ENCODE measurements at regions not wholly inside any gene's neighbourhood (a gene's known extent, or its start where the extent isn't known, plus 50 kb on each side); places are given as distances from the start of the nearest gene placed in this dataset.

DNA sequence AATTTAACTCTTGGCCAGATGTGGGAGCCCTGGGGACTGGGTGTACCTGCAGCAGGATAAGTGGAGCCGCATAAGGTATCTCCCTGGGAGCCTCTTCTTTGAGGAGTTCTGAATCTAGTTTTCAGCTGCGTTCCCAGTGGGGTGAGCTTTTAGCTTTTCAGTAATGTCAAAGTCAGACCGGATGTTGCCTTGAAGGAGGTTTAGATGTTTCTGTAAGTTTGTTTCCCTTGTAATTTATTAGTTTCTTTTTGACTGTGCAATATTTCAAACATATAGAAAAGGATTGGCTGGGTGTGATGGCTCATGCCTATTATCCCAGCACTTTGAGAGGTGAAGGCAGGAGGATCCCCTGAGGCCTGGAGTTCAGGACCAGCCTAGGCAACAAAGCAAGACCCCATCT is 98.6 kb upstream of the EEF2KMT start:
- no peak for DNase-seq
- Histone ChIP-seq H3K27ac (no peak overlapping the region), H3K9me3 (no peaks in the 10 kb centered on the region), H3K4me3 (no peak overlapping the region), H3K27me3 (no peaks in the 10 kb centered on the region), H3K4me1 (no peaks in the 10 kb centered on the region), H3K36me3 (no peaks in the 10 kb centered on the region)
- intact Hi-C loops (cut with DNase I; ENCODE audit: low total_unique reads): no loop called here
- TF ChIP-seq, protein P1, sequence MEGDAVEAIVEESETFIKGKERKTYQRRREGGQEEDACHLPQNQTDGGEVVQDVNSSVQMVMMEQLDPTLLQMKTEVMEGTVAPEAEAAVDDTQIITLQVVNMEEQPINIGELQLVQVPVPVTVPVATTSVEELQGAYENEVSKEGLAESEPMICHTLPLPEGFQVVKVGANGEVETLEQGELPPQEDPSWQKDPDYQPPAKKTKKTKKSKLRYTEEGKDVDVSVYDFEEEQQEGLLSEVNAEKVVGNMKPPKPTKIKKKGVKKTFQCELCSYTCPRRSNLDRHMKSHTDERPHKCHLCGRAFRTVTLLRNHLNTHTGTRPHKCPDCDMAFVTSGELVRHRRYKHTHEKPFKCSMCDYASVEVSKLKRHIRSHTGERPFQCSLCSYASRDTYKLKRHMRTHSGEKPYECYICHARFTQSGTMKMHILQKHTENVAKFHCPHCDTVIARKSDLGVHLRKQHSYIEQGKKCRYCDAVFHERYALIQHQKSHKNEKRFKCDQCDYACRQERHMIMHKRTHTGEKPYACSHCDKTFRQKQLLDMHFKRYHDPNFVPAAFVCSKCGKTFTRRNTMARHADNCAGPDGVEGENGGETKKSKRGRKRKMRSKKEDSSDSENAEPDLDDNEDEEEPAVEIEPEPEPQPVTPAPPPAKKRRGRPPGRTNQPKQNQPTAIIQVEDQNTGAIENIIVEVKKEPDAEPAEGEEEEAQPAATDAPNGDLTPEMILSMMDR (IDR thresholded peaks at IDR 0.05): no peak
- TF ChIP-seq POLR2A (IDR thresholded peaks at IDR 0.05): no peak

DNA sequence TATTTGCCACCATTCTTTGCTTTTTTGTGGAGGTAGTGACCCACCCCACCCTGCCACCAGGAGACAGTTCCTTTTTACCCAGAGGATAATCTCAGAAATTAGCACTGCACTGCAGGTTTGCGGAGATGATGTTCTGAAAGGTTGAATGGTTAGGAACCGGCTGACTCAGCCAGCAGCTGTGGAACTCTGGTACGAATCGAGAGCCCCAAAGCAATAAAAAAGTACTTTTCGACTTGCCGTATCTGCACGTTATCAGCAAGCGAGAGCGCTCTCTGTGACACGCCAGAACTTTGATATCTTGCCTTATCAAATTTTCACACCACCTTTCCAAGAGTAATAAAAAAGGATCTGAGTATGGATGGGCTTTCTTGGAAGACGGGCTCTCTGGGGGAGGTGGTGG is 96.3 kb upstream of the EEF2KMT start:
- no peak for DNase-seq
- H3K27me3 ChIP-seq: no peaks in the 10 kb centered on the region
- H3K4me3 ChIP-seq: no peak overlapping the region
- H3K36me3 ChIP-seq: no peaks in the 10 kb centered on the region
- H3K9me3 ChIP-seq: no peaks in the 10 kb centered on the region
- no peak overlapping the region for H3K27ac ChIP-seq
- H3K4me1 ChIP-seq: no peaks in the 10 kb centered on the region
- TF ChIP-seq POLR2A (IDR thresholded peaks at IDR 0.05): no peak
- TF ChIP-seq, protein P1 (IDR thresholded peaks at IDR 0.05): no peak
- intact Hi-C loops (cut with DNase I; ENCODE audit: low total_unique reads): no loop called here

DNA sequence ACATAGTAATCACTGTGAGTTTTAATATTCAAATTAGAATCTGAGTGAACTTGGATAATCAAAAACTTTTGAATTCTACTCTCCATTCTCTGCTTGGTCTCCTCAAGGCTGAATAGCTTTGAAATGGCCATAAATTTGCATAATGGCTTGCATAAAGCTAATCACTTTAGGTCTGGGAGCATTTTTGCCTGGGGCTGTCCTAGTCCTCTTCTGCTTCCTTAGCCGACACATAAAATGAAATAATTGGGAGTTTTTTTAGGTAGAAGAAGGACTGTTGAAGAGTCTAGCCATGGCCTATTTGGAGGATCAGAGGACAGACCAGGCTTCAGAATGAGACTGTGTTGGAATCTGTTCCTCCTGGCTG is 91.4 kb upstream of the EEF2KMT start:
- intact Hi-C loops (cut with DNase I; ENCODE audit: low total_unique reads): no loop called here
- no peak for DNase-seq
- no peak overlapping the region for H3K4me3 ChIP-seq
- TF ChIP-seq POLR2A (IDR thresholded peaks at IDR 0.05): no peak
- TF ChIP-seq, protein P1 (IDR thresholded peaks at IDR 0.05): no peak
- H3K4me1 ChIP-seq: no peaks in the 10 kb centered on the region
- no peaks in the 10 kb centered on the region for H3K36me3 ChIP-seq
- no peaks in the 10 kb centered on the region for H3K9me3 ChIP-seq
- no peak overlapping the region for H3K27ac ChIP-seq
- no peaks in the 10 kb centered on the region for H3K27me3 ChIP-seq

DNA sequence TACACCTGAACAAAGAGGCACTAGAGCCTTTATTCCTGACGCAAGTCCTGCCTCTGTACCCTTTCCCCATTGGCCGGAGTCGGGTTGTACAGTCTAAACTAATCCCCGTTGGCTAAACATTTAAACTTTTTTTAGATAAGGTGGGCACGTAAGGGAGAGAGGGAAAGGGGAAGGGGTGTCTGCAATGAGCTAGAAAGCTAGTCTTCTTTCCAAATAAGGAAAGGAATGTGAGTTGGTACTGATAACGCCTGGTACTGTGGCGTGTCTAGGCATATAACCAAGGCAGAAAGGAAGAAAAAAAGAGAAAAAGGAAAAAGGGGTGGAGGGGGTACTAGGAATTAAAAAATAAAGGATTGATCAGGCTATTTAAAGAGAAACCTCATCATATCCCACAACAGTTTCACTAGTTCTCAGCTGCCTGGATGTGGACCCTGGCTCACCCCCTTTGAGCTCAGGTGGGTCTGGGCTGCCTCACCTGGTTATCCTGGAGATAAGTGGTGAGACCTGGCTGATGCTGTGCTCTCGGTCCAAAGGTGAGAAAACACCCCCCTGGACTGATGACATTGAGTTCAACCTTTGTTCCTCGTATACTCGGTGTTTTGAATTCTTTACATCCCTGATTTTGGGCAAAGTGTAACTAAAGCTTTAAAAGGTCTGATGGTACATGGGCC is 90.9 kb upstream of the EEF2KMT start:
- intact Hi-C loops (cut with DNase I; ENCODE audit: low total_unique reads): no loop called here
- TF ChIP-seq POLR2A (IDR thresholded peaks at IDR 0.05): no peak
- TF ChIP-seq, protein P1 (IDR thresholded peaks at IDR 0.05): no peak
- Histone ChIP-seq H3K4me1 (no peaks in the 10 kb centered on the region), H3K27me3 (no peaks in the 10 kb centered on the region), H3K27ac (no peak overlapping the region), H3K4me3 (no peak overlapping the region), H3K36me3 (no peaks in the 10 kb centered on the region), H3K9me3 (no peaks in the 10 kb centered on the region)
- no peak for DNase-seq

DNA sequence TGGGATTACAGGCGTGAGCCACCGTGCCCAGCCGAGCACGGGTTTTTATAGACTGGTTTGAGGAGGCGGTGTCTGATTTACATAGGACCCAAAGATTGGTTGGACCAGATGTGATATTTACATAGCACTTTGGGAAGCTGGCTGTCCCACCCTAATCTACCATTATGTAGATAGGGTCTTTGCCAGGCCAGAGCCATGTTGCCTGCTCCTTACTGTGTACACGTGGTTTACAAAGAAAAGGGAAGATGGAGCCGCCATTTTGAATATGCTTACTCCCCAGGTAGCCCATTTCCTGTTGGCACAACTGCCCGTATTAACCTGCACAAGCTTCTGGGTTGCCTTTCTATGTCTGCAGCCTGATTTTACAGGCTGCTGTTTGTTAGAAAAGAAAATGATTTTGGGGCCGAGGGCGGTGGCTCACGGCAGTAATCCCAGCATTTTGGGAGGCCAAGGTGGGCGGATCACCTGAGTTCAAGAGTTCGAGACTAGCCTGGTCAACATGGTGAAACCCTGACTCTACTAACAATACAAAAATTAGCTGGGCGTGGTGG is 89.9 kb upstream of the EEF2KMT start:
- intact Hi-C loops (cut with DNase I; ENCODE audit: low total_unique reads): no loop called here
- H3K36me3 ChIP-seq: no peaks in the 10 kb centered on the region
- no peak for DNase-seq
- no peaks in the 10 kb centered on the region for H3K9me3 ChIP-seq
- no peaks in the 10 kb centered on the region for H3K27me3 ChIP-seq
- no peaks in the 10 kb centered on the region for H3K4me1 ChIP-seq
- TF ChIP-seq, protein P1 (IDR thresholded peaks at IDR 0.05): no peak
- no peak for TF ChIP-seq POLR2A (IDR thresholded peaks at IDR 0.05)
- H3K27ac ChIP-seq: no peak overlapping the region
- no peak overlapping the region for H3K4me3 ChIP-seq

All from uterus (tissue), 3 donors.